Neural cell (in vitro differentiated cells): ENCODE measurements at regions not wholly inside any gene's neighbourhood (a gene's known extent, or its start where the extent isn't known, plus 50 kb on each side); places are given as distances from the start of the nearest gene placed in this dataset.

Experiments
- H2AFZ ChIP-seq: fragments of 200-600, 300-800 bp; sonication (generic), shearing (Covaris generic); 2 replicates; pipeline ENCODE4 v1.6.0; 2014; ENCODE audit warnings: low read depth, mild to moderate bottlenecking, antibody characterized with exemption, low read length, moderate library complexity
- H3F3A ChIP-seq: fragments of 200-600 bp; shearing (Covaris generic); 2 replicates; pipeline ENCODE4 v1.6.1; 2016; ENCODE audit warnings: mild to moderate bottlenecking, moderate library complexity, mixed read lengths, antibody characterized with exemption, low read length; ENCODE audit not compliant: insufficient read depth, poor library complexity, severe bottlenecking
- H3K27ac ChIP-seq: fragments of 200-600, 300-800 bp; sonication (generic), shearing (Covaris generic); 2 replicates; pipeline ENCODE4 v1.5.1; 2014; ENCODE audit warnings: mild to moderate bottlenecking, low read length, moderate library complexity
- H3K27me3 ChIP-seq: fragments of 300-800, 200-600 bp; sonication (generic), shearing (Covaris generic); 2 replicates; pipeline ENCODE4 v1.6.0; 2014; ENCODE audit warnings: mild to moderate bottlenecking, low read depth, low read length, moderate library complexity; ENCODE audit not compliant: insufficient read depth
- H3K36me3 ChIP-seq: fragments of 300-800, 200-600 bp; sonication (generic), shearing (Covaris generic); 2 replicates; pipeline ENCODE4 v1.5.1; 2014; ENCODE audit warnings: mild to moderate bottlenecking, antibody characterized with exemption, low read length, moderate library complexity; ENCODE audit not compliant: insufficient read depth
- H3K4me2 ChIP-seq: fragments of 300-800, 200-600 bp; sonication (generic), shearing (Covaris generic); 2 replicates; pipeline ENCODE4 v1.6.0; 2014; ENCODE audit warnings: mild to moderate bottlenecking, low read length
- H3K4me3 ChIP-seq: fragments of 300-800, 200-600 bp; sonication (generic), shearing (Covaris generic); 2 replicates; pipeline ENCODE4 v1.5.1; 2014; ENCODE audit warnings: mild to moderate bottlenecking, low read length, moderate library complexity
- H3K79me2 ChIP-seq: fragments of 200-600 bp; shearing (Covaris generic); replicated peaks from 2 replicates; pipeline ENCODE4 v1.6.0; 2014; ENCODE audit warnings: mild to moderate bottlenecking, low read length, moderate library complexity; ENCODE audit not compliant: insufficient read depth
- H3K9ac ChIP-seq: fragments of 300-800, 200-600 bp; sonication (generic), shearing (Covaris generic); 2 replicates; pipeline ENCODE4 v1.6.1; 2016; ENCODE audit warnings: mild to moderate bottlenecking, low read length, mixed read lengths
- H3K9me2 ChIP-seq: fragments of 200-600 bp; shearing (Covaris generic); 2 replicates; pipeline ENCODE4 v1.6.1; 2016; ENCODE audit warnings: mild to moderate bottlenecking, low read length, mixed read lengths; ENCODE audit not compliant: insufficient read depth
- H3K9me3 ChIP-seq: fragments of 200-600, 300-800 bp; sonication (generic), shearing (Covaris generic); 2 replicates; pipeline ENCODE4 v1.6.1; 2016; ENCODE audit warnings: mild to moderate bottlenecking, mixed run types, low read length, moderate library complexity, mixed read lengths
- H4K20me1 ChIP-seq: fragments of 200-600 bp; shearing (Covaris generic); 2 replicates; pipeline ENCODE4 v1.6.1; 2016; ENCODE audit warnings: mild to moderate bottlenecking, mixed run types; ENCODE audit not compliant: insufficient read depth
- CTCF ChIP-seq: fragments of 450-650 bp; IDR thresholded peaks from 2 replicates; pipeline ENCODE4 v1.5.1; 2014; ENCODE audit warnings: antibody characterized with exemption, mild to moderate bottlenecking, moderate library complexity; ENCODE audit not compliant: poor library complexity, severe bottlenecking
- EP300 ChIP-seq: fragments of 450-650 bp; conservative IDR thresholded peaks from 2 replicates; pipeline ENCODE4 v1.6.1; 2014; ENCODE audit warnings: antibody characterized with exemption, mild to moderate bottlenecking, moderate library complexity; ENCODE audit not compliant: poor library complexity, severe bottlenecking
- EZH2 ChIP-seq: fragments of 200-600, 300-800 bp; shearing (Covaris generic), sonication (generic); IDR thresholded peaks from 2 replicates; pipeline ENCODE4 v1.6.1; 2014; ENCODE audit warnings: antibody characterized with exemption, low read length, borderline replicate concordance, mild to moderate bottlenecking; ENCODE audit not compliant: insufficient read depth, poor library complexity, severe bottlenecking
- MXI1 ChIP-seq: fragments of 450-650 bp; conservative IDR thresholded peaks from 2 replicates; pipeline ENCODE4 v1.6.1; 2014; ENCODE audit warnings: antibody characterized with exemption, mild to moderate bottlenecking; ENCODE audit not compliant: poor library complexity, severe bottlenecking
- POLR2AphosphoS5 ChIP-seq: IDR thresholded peaks from 2 replicates; pipeline ENCODE4 v1.6.1; 2012
- RAD21 ChIP-seq: fragments of 450-650 bp; conservative IDR thresholded peaks from 2 replicates; pipeline ENCODE4 v1.6.1; 2014; ENCODE audit warnings: antibody characterized with exemption, mild to moderate bottlenecking, moderate library complexity
- REST ChIP-seq: IDR thresholded peaks from 2 replicates; pipeline ENCODE4 v1.6.1; 2012; ENCODE audit warnings: borderline replicate concordance
- SMC3 ChIP-seq: fragments of 450-650 bp; conservative IDR thresholded peaks from 2 replicates; pipeline ENCODE4 v1.6.1; 2014; ENCODE audit warnings: antibody characterized with exemption, mild to moderate bottlenecking, moderate library complexity; ENCODE audit not compliant: poor library complexity
- TAF1 ChIP-seq: IDR thresholded peaks from 2 replicates; pipeline ENCODE4 v1.6.1; 2012; ENCODE audit warnings: low read depth

DNA sequence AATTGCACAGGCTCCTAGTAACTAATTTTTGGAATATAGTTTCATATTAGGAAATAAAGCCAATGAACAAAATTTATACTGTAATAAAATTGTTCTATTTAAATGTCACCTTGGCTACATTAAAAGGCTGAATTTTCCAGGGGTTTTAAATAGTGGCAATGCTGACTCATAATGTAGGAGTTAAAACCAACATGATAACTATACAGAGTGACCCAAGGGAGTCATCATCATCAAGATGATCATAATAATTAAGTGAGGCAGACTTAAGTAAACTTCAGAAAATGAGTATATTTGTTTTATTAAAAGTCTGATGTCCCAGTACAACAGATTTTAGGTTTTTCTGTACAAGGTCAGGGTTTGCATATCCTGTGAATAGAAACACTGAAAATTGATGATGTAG, 183.4 kb downstream of the PLPPR4 start:
- Histone ChIP-seq H4K20me1 (no peaks in the 10 kb centered on the region), H3K36me3 (no peaks in the 10 kb centered on the region), H3K27ac (no peak overlapping the region), H3K27me3 (no peaks in the 10 kb centered on the region), H3K4me3 (no peak overlapping the region), H3K9me2 (no peaks in the 10 kb centered on the region), H2AFZ (no peak overlapping the region), H3K9me3 (peaks cover 4% of the 10 kb centered on the region), H3F3A (no peaks in the 10 kb centered on the region), H3K79me2 (no peaks in the 10 kb centered on the region), H3K9ac (no peak overlapping the region), H3K4me2 (no peak overlapping the region)
- no peak for TF ChIP-seq SMC3
- TF ChIP-seq CTCF = no peak
- TF ChIP-seq EP300 = no peak
- TF ChIP-seq EZH2 = no peak
- no peak for TF ChIP-seq RAD21
- no peak for TF ChIP-seq REST
- no peak for TF ChIP-seq MXI1

DNA sequence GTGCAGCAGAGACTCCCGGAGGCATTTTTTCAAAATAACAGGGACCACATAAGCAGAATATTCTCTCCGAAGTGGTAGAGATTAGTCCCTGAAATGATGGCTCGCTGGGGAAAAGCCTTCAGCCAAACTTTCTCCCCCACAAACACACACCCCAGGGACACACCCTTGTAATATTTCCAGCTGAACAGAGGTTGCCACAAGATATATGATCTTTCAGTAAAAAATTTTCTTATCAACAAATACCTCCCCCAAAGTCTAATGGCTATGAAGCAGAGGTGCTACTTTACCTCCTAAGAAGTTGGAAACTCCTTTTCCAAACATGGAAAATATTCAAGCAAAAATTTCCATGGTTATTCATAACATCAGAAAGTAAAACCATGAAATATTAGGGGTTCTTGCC, 190.2 kb upstream of the PALMD start:
- TF ChIP-seq RAD21 (no peak), EP300 (no peak), SMC3 (no peak), EZH2 (no peak), REST (no peak), TAF1 (no peak), CTCF (no peak), POLR2AphosphoS5 (no peak), MXI1 (no peak)

More for the DNA sequence above, 190.2 kb upstream of the PALMD start:
- Histone ChIP-seq H3K4me2 (no peak overlapping the region), H3K27ac (no peak overlapping the region), H3K9me3 (no peaks in the 10 kb centered on the region), H3K27me3 (no peaks in the 10 kb centered on the region), H4K20me1 (no peaks in the 10 kb centered on the region), H3K79me2 (no peaks in the 10 kb centered on the region), H3K4me3 (no peak overlapping the region), H3K9ac (no peak overlapping the region), H2AFZ (no peak overlapping the region), H3F3A (no peaks in the 10 kb centered on the region), H3K9me2 (no peaks in the 10 kb centered on the region), H3K36me3 (no peaks in the 10 kb centered on the region)
